ENCODE measurements at regions not wholly inside any gene's neighbourhood (a gene's known extent, or its start where the extent isn't known, plus 50 kb on each side); places are given as distances from the start of the nearest gene placed in this dataset.

GRCh38 chr11:95445746-95446333, 214.8 kb upstream of the SESN3 start:
- H3K27me3 Mint-ChIP-seq = no peaks in the 10 kb centered on the region
- H3K4me3 ChIP-seq (ENCODE audit: control extremely low read depth in 1 of 5, extremely low read depth in 1 of 5, insufficient read depth in 1 of 5, low read depth in 2 of 5, low read length in 4 of 5) = no peak overlapping the region
- no peak for DNase-seq
- H3K27ac Mint-ChIP-seq = no peak overlapping the region
- H3K4me3 Mint-ChIP-seq = no peak overlapping the region
- ChIA-PET POLR2A (no interaction called here), CTCF (interaction anchor here (0.9 kb wide), 1 partner anchor 16 kb away, joined by 3 read pairs; no protein-coding TSS in a partner anchor)
- no peaks in the 10 kb centered on the region for H3K27me3 ChIP-seq (replicated peaks in 1 of 4; ENCODE audit: control extremely low read depth in 1 of 4, control insufficient read depth in 3 of 4, insufficient read depth in 4 of 4, low read length in 3 of 4)
- no peak overlapping the region for H3K9ac ChIP-seq (ENCODE audit: low read length)
- H3K4me1 Mint-ChIP-seq = peaks cover 5% of the 10 kb centered on the region
- H3K4me2 ChIP-seq (replicated peaks; ENCODE audit: low read depth, low read length, poor library complexity, severe bottlenecking) = no peak overlapping the region
- intact Hi-C loops (cut with micrococcal nuclease) = no loop called here
- no peak for ATAC-seq (ENCODE audit: low read depth)
- no peak overlapping the region for H3K27ac ChIP-seq (ENCODE audit: low read length in 2 of 2)
- H4K20me1 ChIP-seq (ENCODE audit: control insufficient read depth, insufficient read depth, low read length, poor library complexity, severe bottlenecking) = no peaks in the 10 kb centered on the region
- H3K9me3 Mint-ChIP-seq (ENCODE audit: insufficient read depth) = no peaks in the 10 kb centered on the region
- peaks cover 0 to 7% (median 0%) of the 10 kb centered on the region in 3 donors for H3K9me3 ChIP-seq (ENCODE audit: control extremely low read depth in 1 of 3, control insufficient read depth in 2 of 3, insufficient read depth in 1 of 3, low read length in 2 of 3)
- H3K79me2 ChIP-seq (ENCODE audit: control insufficient read depth, insufficient read depth, low read length) = no peaks in the 10 kb centered on the region
- no peak overlapping the region for H2AFZ ChIP-seq (ENCODE audit: insufficient read depth, low read depth, low read length, poor library complexity, severe bottlenecking)
- 97% methylated on average over 13 of the region's 13 CpGs for WGBS (ENCODE audit: insufficient coverage)
- peaks cover 0 to 7% of the 10 kb centered on the region in 2 donors for H3K4me1 ChIP-seq (ENCODE audit: control insufficient read depth in 2 of 2, insufficient read depth in 2 of 2, low read length in 2 of 2)
- H3K36me3 ChIP-seq (replicated peaks in 1 of 2; ENCODE audit: control extremely low read depth in 1 of 2, control insufficient read depth in 1 of 2, extremely low read depth in 1 of 2, insufficient read depth in 2 of 2, low read length in 1 of 2) = no peaks in the 10 kb centered on the region
- TF ChIP-seq EZH2 (IDR thresholded peaks at IDR 0.05; ENCODE audit: borderline replicate concordance, insufficient read depth, low read depth, low read length, poor library complexity, severe bottlenecking) (no peak), CTCF (IDR thresholded peaks at IDR 0.05) (no peak)

- Histone ChIP-seq H3K9ac (ENCODE audit: low read length) (no peak overlapping the region), H3K27ac (ENCODE audit: low read length in 2 of 2) (no peak overlapping the region), H3K36me3 (replicated peaks in 1 of 2; ENCODE audit: control extremely low read depth in 1 of 2, control insufficient read depth in 1 of 2, extremely low read depth in 1 of 2, insufficient read depth in 2 of 2, low read length in 1 of 2) (no peaks in the 10 kb centered on the region), H3K4me1 (ENCODE audit: control insufficient read depth in 2 of 2, insufficient read depth in 2 of 2, low read length in 2 of 2) (peaks cover 0 to 7% of the 10 kb centered on the region in 2 donors), H2AFZ (ENCODE audit: insufficient read depth, low read depth, low read length, poor library complexity, severe bottlenecking) (no peak overlapping the region), H3K9me3 (ENCODE audit: control extremely low read depth in 1 of 3, control insufficient read depth in 2 of 3, insufficient read depth in 1 of 3, low read length in 2 of 3) (peaks cover 0 to 7% (median 0%) of the 10 kb centered on the region in 3 donors), H4K20me1 (ENCODE audit: control insufficient read depth, insufficient read depth, low read length, poor library complexity, severe bottlenecking) (no peaks in the 10 kb centered on the region), H3K4me3 (ENCODE audit: control extremely low read depth in 1 of 5, extremely low read depth in 1 of 5, insufficient read depth in 1 of 5, low read depth in 2 of 5, low read length in 4 of 5) (no peak overlapping the region), H3K4me2 (replicated peaks; ENCODE audit: low read depth, low read length, poor library complexity, severe bottlenecking) (no peak overlapping the region), H3K79me2 (ENCODE audit: control insufficient read depth, insufficient read depth, low read length) (no peaks in the 10 kb centered on the region), H3K27me3 (replicated peaks in 1 of 4; ENCODE audit: control extremely low read depth in 1 of 4, control insufficient read depth in 3 of 4, insufficient read depth in 4 of 4, low read length in 3 of 4) (no peaks in the 10 kb centered on the region)
- no peak for DNase-seq
- no peaks in the 10 kb centered on the region for H3K9me3 Mint-ChIP-seq (ENCODE audit: insufficient read depth)
- no peaks in the 10 kb centered on the region for H3K27me3 Mint-ChIP-seq
- WGBS (ENCODE audit: insufficient coverage) = 75% methylated on average over 2 of the region's 5 CpGs
- POLR2A ChIA-PET = no interaction called here
- peaks cover 5% of the 10 kb centered on the region for H3K4me1 Mint-ChIP-seq
- TF ChIP-seq CTCF (IDR thresholded peaks at IDR 0.05) = no peak
- TF ChIP-seq EZH2 (IDR thresholded peaks at IDR 0.05; ENCODE audit: borderline replicate concordance, insufficient read depth, low read depth, low read length, poor library complexity, severe bottlenecking) = no peak
- intact Hi-C loops (cut with micrococcal nuclease) = no loop called here
- CTCF ChIA-PET = interaction anchor here (1.1 to 1.7 kb wide), 2 partner anchors 11 to 74 kb away, joined by 4 to 5 read pairs; no protein-coding TSS in a partner anchor
- H3K27ac Mint-ChIP-seq = no peak overlapping the region
- no peak overlapping the region for H3K4me3 Mint-ChIP-seq
- no peak for ATAC-seq (ENCODE audit: low read depth)
These were observed 213.6 kb upstream of the SESN3 start for GRCh38 chr11:95444309-95445241.

All from B cell (primary cell).